ENCODE measurements at regions not wholly inside any gene's neighbourhood (a gene's known extent, or its start where the extent isn't known, plus 50 kb on each side); places are given as distances from the start of the nearest gene placed in this dataset.
A peak's percentile ranks its signal among the peaks of the same experiment; 100 is the strongest.
"Not testable (repeated sequence)": the region's sequence is repeated elsewhere in the genome, so short reads cannot be mapped to it uniquely, and the experiment has no call there.

- no peak overlapping the region for H3K27ac ChIP-seq
- no peaks in the 10 kb centered on the region for H3K27me3 ChIP-seq
- H3K9me3 ChIP-seq (replicated peaks), result peaks cover 11% of the 10 kb centered on the region
- H3K36me3 ChIP-seq, result no peaks in the 10 kb centered on the region
- DNase-seq, result no peak
- no peak overlapping the region for H3K4me3 ChIP-seq
- no peaks in the 10 kb centered on the region for H3K4me1 ChIP-seq
Measured at GRCh38 chr4:83213640-83214039, 71.0 kb downstream of the COQ2 start.

- no peak overlapping the region for H3K27ac ChIP-seq
- no peak overlapping the region for H3K4me3 ChIP-seq
- H3K9me3 ChIP-seq (replicated peaks), result peaks cover 11% of the 10 kb centered on the region
- no peaks in the 10 kb centered on the region for H3K4me1 ChIP-seq
- H3K36me3 ChIP-seq, result no peaks in the 10 kb centered on the region
- H3K27me3 ChIP-seq, result no peaks in the 10 kb centered on the region
- DNase-seq, result no peak
Measured at GRCh38 chr4:83212041-83212851, 72.4 kb downstream of the COQ2 start.

- no peak overlapping the region for H3K4me3 ChIP-seq
- no peak overlapping the region for H3K27ac ChIP-seq
- H3K4me1 ChIP-seq, result no peaks in the 10 kb centered on the region
- H3K27me3 ChIP-seq, result no peaks in the 10 kb centered on the region
- H3K36me3 ChIP-seq, result no peaks in the 10 kb centered on the region
- DNase-seq, result no peak
- peaks cover 16% of the 10 kb centered on the region for H3K9me3 ChIP-seq (replicated peaks)
Measured at GRCh38 chr4:83209419-83209818, 75.2 kb downstream of the COQ2 start.

- Histone ChIP-seq H3K27ac (no peak overlapping the region), H3K4me3 (no peak overlapping the region), H3K9me3 (replicated peaks) (peaks cover 16% of the 10 kb centered on the region), H3K27me3 (no peaks in the 10 kb centered on the region), H3K36me3 (no peaks in the 10 kb centered on the region), H3K4me1 (no peaks in the 10 kb centered on the region)
- no peak for DNase-seq
Measured at GRCh38 chr4:83208371-83209365, 75.9 kb downstream of the COQ2 start.

- Histone ChIP-seq H3K27me3 (no peaks in the 10 kb centered on the region), H3K27ac (no peak overlapping the region; the same call in 1 of the 2 replicates), H3K36me3 (no peaks in the 10 kb centered on the region), H3K4me3 (no peak overlapping the region), H3K9me3 (replicated peaks) (peaks cover 16% of the 10 kb centered on the region), H3K4me1 (no peaks in the 10 kb centered on the region)
- peak; percentile 39 to 51 for DNase-seq
Measured at GRCh38 chr4:83207497-83208101, 77.0 kb downstream of the COQ2 start.

GRCh38 chr4:83205760-83206159 lies 78.8 kb downstream of the COQ2 start:
- H3K27me3 ChIP-seq, result no peaks in the 10 kb centered on the region
- DNase-seq, result no peak
- peaks cover 16% of the 10 kb centered on the region for H3K9me3 ChIP-seq (replicated peaks)
- H3K27ac ChIP-seq, result no peak overlapping the region
- no peak overlapping the region for H3K4me3 ChIP-seq
- no peaks in the 10 kb centered on the region for H3K36me3 ChIP-seq
- no peaks in the 10 kb centered on the region for H3K4me1 ChIP-seq

- no peak for DNase-seq
- Histone ChIP-seq H3K27me3 (no peaks in the 10 kb centered on the region), H3K9me3 (replicated peaks) (peaks cover 7% of the 10 kb centered on the region; the same call in 1 of the 2 replicates), H3K36me3 (no peaks in the 10 kb centered on the region), H3K4me1 (no peaks in the 10 kb centered on the region), H3K4me3 (no peak overlapping the region), H3K27ac (no peak overlapping the region)
Measured at GRCh38 chr4:83204731-83205130, 79.9 kb downstream of the COQ2 start.

GRCh38 chr4:83201761-83202160 lies 82.8 kb downstream of the COQ2 start:
- H3K4me3 ChIP-seq, result no peak overlapping the region
- no peaks in the 10 kb centered on the region for H3K27me3 ChIP-seq
- no peaks in the 10 kb centered on the region for H3K4me1 ChIP-seq
- no peak for DNase-seq
- 0 out of 2 replicates have a peak, but pooled peaks cover 3% of the 10 kb centered on the region for H3K9me3 ChIP-seq (replicated peaks)
- no peaks in the 10 kb centered on the region for H3K36me3 ChIP-seq
- H3K27ac ChIP-seq, result no peak overlapping the region

- H3K4me1 ChIP-seq, result no peaks in the 10 kb centered on the region
- no peak overlapping the region for H3K4me3 ChIP-seq
- H3K27ac ChIP-seq, result no peak overlapping the region
- no peak for DNase-seq
- no peaks in the 10 kb centered on the region for H3K27me3 ChIP-seq
- no peaks in the 10 kb centered on the region for H3K36me3 ChIP-seq
- no peaks in the 10 kb centered on the region for H3K9me3 ChIP-seq (replicated peaks)
Measured at GRCh38 chr4:83197555-83198235, 83.2 kb upstream of the PLAC8 start.

GRCh38 chr4:83196921-83197320 lies 82.4 kb upstream of the PLAC8 start:
- no peaks in the 10 kb centered on the region for H3K27me3 ChIP-seq
- no peaks in the 10 kb centered on the region for H3K4me1 ChIP-seq
- H3K9me3 ChIP-seq (replicated peaks), result no peaks in the 10 kb centered on the region
- no peaks in the 10 kb centered on the region for H3K36me3 ChIP-seq
- no peak overlapping the region for H3K27ac ChIP-seq
- no peak for DNase-seq
- no peak overlapping the region for H3K4me3 ChIP-seq

- Histone ChIP-seq H3K27ac (no peak overlapping the region), H3K27me3 (no peaks in the 10 kb centered on the region), H3K36me3 (no peaks in the 10 kb centered on the region), H3K9me3 (replicated peaks) (no peaks in the 10 kb centered on the region), H3K4me1 (no peaks in the 10 kb centered on the region), H3K4me3 (no peak overlapping the region)
- DNase-seq, result no peak
Measured at GRCh38 chr4:83195269-83195668, 80.7 kb upstream of the PLAC8 start.

GRCh38 chr4:83194588-83194987 lies 80.1 kb upstream of the PLAC8 start:
- not testable (repeated sequence) for H3K27ac ChIP-seq; H3K9me3 ChIP-seq (replicated peaks); H3K4me3 ChIP-seq; H3K4me1 ChIP-seq; H3K36me3 ChIP-seq; DNase-seq; H3K27me3 ChIP-seq

GRCh38 chr4:83192634-83193033 lies 78.1 kb upstream of the PLAC8 start:
- Histone ChIP-seq H3K36me3 (no peaks in the 10 kb centered on the region), H3K9me3 (replicated peaks) (no peaks in the 10 kb centered on the region), H3K4me3 (no peak overlapping the region), H3K27ac (no peak overlapping the region), H3K27me3 (no peaks in the 10 kb centered on the region), H3K4me1 (no peaks in the 10 kb centered on the region)
- DNase-seq, result no peak

- Histone ChIP-seq H3K9me3 (replicated peaks) (no peaks in the 10 kb centered on the region), H3K27me3 (no peaks in the 10 kb centered on the region), H3K4me1 (no peaks in the 10 kb centered on the region), H3K4me3 (no peak overlapping the region), H3K27ac (no peak overlapping the region), H3K36me3 (no peaks in the 10 kb centered on the region)
- no peak for DNase-seq
Measured at GRCh38 chr4:83191026-83191425, 76.5 kb upstream of the PLAC8 start.
